Activated CD4-positive, alpha-beta memory T cell treated with anti-CD3 and anti-CD28 coated beads, Interleukin-2, amount 10 ng/mL, durations not matched to agents 7 days and 5 days (primary cell): ENCODE measurements at regions not wholly inside any gene's neighbourhood (a gene's known extent, or its start where the extent isn't known, plus 50 kb on each side); places are given as distances from the start of the nearest gene placed in this dataset.
"Not testable (repeated sequence)": the region's sequence is repeated elsewhere in the genome, so short reads cannot be mapped to it uniquely, and the experiment has no call there.

Source experiments
- CTCF ChIA-PET: fragments of 350-600 bp; sonication (Branson Sonifier 250); formaldehyde crosslinking; loops from one replicate; lab custom pipeline; 2021; ENCODE audit warnings: antibody characterized with exemption, inconsistent platforms; lab: Charles Lee
- POLR2A ChIA-PET: fragments of 350-600 bp; sonication (Branson Sonifier 250); formaldehyde crosslinking; loops from one replicate; lab custom pipeline; 2021; ENCODE audit warnings: antibody characterized with exemption; lab: Charles Lee
- DNase-seq: peaks from one replicate; pipeline ENCODE4 v3.0.0-alpha.2; 2020
- H3K27ac Mint-ChIP-seq: one replicate; pipeline ENCODE4 v1.8.0; 2021; ENCODE audit warnings: mild to moderate bottlenecking, mixed read lengths
- H3K27me3 Mint-ChIP-seq: one replicate; pipeline ENCODE4 v1.8.0; 2021; ENCODE audit warnings: mixed read lengths
- H3K36me3 Mint-ChIP-seq: one replicate; pipeline ENCODE4 v1.8.0; 2021; ENCODE audit warnings: low read depth, mixed read lengths
- H3K4me1 Mint-ChIP-seq: one replicate; pipeline ENCODE4 v1.8.0; 2021; ENCODE audit warnings: mixed read lengths
- H3K4me3 Mint-ChIP-seq: one replicate; pipeline ENCODE4 v1.8.0; 2021; ENCODE audit warnings: mild to moderate bottlenecking, mixed read lengths
- H3K9me3 Mint-ChIP-seq: one replicate; pipeline ENCODE4 v1.8.0; 2021; ENCODE audit warnings: mixed read lengths

DNA sequence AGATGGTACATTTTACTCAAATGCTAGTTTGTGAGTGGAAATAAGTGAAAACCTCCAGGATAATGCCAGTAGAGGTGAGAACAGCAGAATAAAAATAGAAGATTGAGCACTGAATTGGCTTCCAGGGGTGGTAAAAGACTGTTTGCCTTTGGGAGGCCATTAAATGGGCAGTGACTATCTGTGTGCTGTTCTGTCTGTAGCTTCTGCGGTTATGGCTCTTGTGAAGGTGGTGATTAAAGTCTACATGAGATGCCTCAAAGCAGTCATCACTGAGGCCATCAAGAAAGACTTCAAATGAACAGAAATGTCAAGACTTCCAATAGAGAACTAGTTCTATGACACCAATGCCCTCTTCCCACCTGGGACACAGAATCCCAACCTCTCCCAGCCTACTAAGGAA lies 108.8 kb downstream of the EFHB start:
- no peak overlapping the region for H3K27ac Mint-ChIP-seq
- H3K4me1 Mint-ChIP-seq, result no peaks in the 10 kb centered on the region
- ChIA-PET POLR2A (no interaction called here), CTCF (no interaction called here)
- DNase-seq, result no peak
- no peak overlapping the region for H3K4me3 Mint-ChIP-seq
- H3K9me3 Mint-ChIP-seq, result no peaks in the 10 kb centered on the region
- no peaks in the 10 kb centered on the region for H3K36me3 Mint-ChIP-seq
- no peaks in the 10 kb centered on the region for H3K27me3 Mint-ChIP-seq

DNA sequence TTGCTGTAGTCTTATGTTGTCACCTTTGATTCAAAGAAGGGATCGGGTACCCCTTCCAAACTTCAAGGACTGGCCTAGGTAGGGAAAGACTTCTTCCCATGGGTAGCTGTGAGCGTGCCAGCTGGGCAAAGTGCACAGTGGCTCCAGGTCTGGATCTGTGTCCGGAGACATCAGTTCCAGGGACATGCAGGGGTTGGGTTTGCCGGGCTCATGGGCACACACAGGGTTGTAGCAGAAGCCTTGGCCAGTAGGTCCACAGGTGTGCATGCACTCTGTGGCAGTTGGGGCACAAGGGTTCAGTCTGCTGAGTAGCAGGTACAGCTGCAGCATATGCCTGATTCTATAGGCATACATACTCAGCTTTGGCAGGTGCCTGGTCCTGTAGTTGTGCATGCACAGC lies 111.2 kb downstream of the EFHB start:
- no peak overlapping the region for H3K27ac Mint-ChIP-seq
- CTCF ChIA-PET, result no interaction called here
- no peak overlapping the region for H3K4me3 Mint-ChIP-seq
- no peaks in the 10 kb centered on the region for H3K36me3 Mint-ChIP-seq
- DNase-seq, result no peak
- no peaks in the 10 kb centered on the region for H3K9me3 Mint-ChIP-seq
- POLR2A ChIA-PET, result no interaction called here
- no peaks in the 10 kb centered on the region for H3K27me3 Mint-ChIP-seq
- H3K4me1 Mint-ChIP-seq, result no peaks in the 10 kb centered on the region

DNA sequence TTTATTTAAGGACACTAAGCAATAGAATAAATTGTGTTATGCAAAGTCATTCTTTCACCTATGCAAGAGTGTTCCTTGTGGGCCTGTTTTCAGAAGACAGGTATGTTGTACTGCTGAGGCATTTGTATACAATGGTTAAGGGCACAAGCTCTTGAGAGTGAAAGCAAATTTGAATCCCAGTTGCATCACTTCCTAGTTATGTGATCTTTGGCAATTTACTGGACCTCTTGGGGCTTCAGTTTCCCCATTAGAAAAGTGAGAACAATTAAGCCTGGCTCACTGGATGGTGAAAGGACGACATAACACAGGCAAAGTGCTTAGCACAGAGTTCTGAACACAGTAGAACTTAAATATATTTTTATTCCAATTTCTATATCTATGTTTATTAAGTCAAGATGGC lies 117.4 kb downstream of the EFHB start:
- H3K27me3 Mint-ChIP-seq, result no peaks in the 10 kb centered on the region
- no peak overlapping the region for H3K4me3 Mint-ChIP-seq
- no peaks in the 10 kb centered on the region for H3K4me1 Mint-ChIP-seq
- ChIA-PET CTCF (no interaction called here), POLR2A (no interaction called here)
- H3K9me3 Mint-ChIP-seq, result no peaks in the 10 kb centered on the region
- H3K36me3 Mint-ChIP-seq, result no peaks in the 10 kb centered on the region
- H3K27ac Mint-ChIP-seq, result no peak overlapping the region
- DNase-seq, result no peak

GRCh38 chr3:19815805-19816204 lies 118.2 kb downstream of the EFHB start:
- H3K4me3 Mint-ChIP-seq, result no peak overlapping the region
- H3K27me3 Mint-ChIP-seq, result no peaks in the 10 kb centered on the region
- no peak for DNase-seq
- ChIA-PET POLR2A (no interaction called here), CTCF (no interaction called here)
- H3K36me3 Mint-ChIP-seq, result no peaks in the 10 kb centered on the region
- no peak overlapping the region for H3K27ac Mint-ChIP-seq
- no peaks in the 10 kb centered on the region for H3K9me3 Mint-ChIP-seq
- no peaks in the 10 kb centered on the region for H3K4me1 Mint-ChIP-seq

GRCh38 chr3:19813743-19814142 lies 120.3 kb downstream of the EFHB start:
- H3K9me3 Mint-ChIP-seq, H3K36me3 Mint-ChIP-seq, DNase-seq, H3K27ac Mint-ChIP-seq, H3K4me1 Mint-ChIP-seq, POLR2A ChIA-PET, H3K4me3 Mint-ChIP-seq, H3K27me3 Mint-ChIP-seq, CTCF ChIA-PET: not testable (repeated sequence)

GRCh38 chr3:19811689-19812088 lies 122.3 kb downstream of the EFHB start:
- CTCF ChIA-PET, result no interaction called here
- Mint-ChIP-seq H3K4me1 (no peaks in the 10 kb centered on the region), H3K27ac (no peak overlapping the region)

DNA sequence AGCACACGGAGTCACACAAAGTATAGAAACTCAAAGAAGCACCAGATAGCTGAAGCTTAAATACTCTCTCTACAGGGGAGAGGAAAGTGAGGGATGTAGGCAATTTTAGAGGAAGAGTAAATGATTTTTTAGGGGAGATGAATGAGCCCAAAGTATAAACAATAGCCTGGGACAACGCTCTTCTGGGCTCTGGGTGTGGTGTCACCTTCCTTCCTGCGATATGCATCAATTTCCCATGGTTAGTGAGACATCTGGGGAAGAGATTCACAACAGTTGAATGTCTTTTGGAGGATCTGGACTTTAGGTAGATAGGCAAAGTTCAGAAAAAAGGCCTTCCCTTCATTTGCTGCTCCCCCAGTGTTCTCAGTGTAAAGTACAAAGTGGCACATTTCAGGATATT lies 125.2 kb downstream of the EFHB start:
- Mint-ChIP-seq H3K27ac (no peak overlapping the region), H3K27me3 (no peaks in the 10 kb centered on the region), H3K36me3 (no peaks in the 10 kb centered on the region), H3K9me3 (peaks cover under 1% of the 10 kb centered on the region), H3K4me3 (no peak overlapping the region), H3K4me1 (no peaks in the 10 kb centered on the region)
- ChIA-PET CTCF (no interaction called here), POLR2A (no interaction called here)
- no peak for DNase-seq

More at GRCh38 chr3:19811689-19812088, 122.3 kb downstream of the EFHB start:
- Mint-ChIP-seq H3K4me3 (no peak overlapping the region), H3K9me3 (no peaks in the 10 kb centered on the region), H3K36me3 (no peaks in the 10 kb centered on the region), H3K27me3 (no peaks in the 10 kb centered on the region)
- DNase-seq, result no peak
- POLR2A ChIA-PET, result no interaction called here

DNA sequence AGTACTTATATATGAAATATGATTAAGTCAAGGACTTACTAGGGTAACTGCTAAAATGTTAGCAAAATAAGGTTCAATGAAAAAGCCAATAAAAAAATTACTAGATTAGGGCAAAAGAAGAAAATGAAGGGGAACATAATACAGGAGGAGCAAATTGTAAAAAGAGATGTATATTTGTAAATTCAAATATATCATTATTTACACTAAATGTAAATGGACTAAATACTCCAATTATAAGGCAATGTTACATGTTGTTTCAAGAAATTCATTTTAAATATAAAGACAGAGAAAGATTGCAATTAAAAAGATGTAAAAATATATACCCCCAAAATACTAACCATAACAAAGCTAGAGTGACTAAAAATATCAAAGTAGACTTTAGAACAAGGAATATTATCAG lies 134.1 kb downstream of the EFHB start:
- Mint-ChIP-seq H3K9me3 (peaks cover 7% of the 10 kb centered on the region), H3K36me3 (no peaks in the 10 kb centered on the region), H3K4me3 (no peak overlapping the region), H3K4me1 (no peaks in the 10 kb centered on the region), H3K27me3 (no peaks in the 10 kb centered on the region), H3K27ac (no peak overlapping the region)
- no peak for DNase-seq
- ChIA-PET POLR2A (no interaction called here), CTCF (no interaction called here)

DNA sequence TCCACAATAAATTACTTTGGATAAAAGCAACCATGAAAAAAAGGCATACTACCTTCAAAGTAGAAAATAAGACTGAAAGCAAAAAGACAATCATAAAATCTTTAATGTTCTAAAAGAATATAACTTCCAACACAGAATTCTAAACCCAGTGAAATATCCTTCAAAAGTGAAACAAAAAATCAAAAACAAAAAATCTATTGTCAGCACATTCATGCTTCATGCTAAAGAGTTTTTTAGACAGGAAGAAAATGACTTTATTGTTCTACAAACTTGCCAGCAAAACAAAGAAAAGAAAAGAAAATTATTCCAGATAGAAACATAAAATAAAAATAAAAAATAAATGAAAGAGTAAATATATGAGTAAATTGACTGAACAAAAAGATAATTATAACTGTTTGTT lies 134.9 kb downstream of the EFHB start:
- no peaks in the 10 kb centered on the region for H3K36me3 Mint-ChIP-seq
- CTCF ChIA-PET, result no interaction called here
- H3K27ac Mint-ChIP-seq, result no peak overlapping the region
- H3K27me3 Mint-ChIP-seq, result no peaks in the 10 kb centered on the region
- DNase-seq, result no peak
- H3K4me3 Mint-ChIP-seq, result no peak overlapping the region
- POLR2A ChIA-PET, result no interaction called here
- H3K9me3 Mint-ChIP-seq, result peaks cover 7% of the 10 kb centered on the region
- no peaks in the 10 kb centered on the region for H3K4me1 Mint-ChIP-seq

- no peak for DNase-seq
- ChIA-PET POLR2A (no interaction called here), CTCF (no interaction called here)
- Mint-ChIP-seq H3K4me3 (no peak overlapping the region), H3K27ac (no peak overlapping the region), H3K36me3 (no peaks in the 10 kb centered on the region), H3K9me3 (peaks cover 2% of the 10 kb centered on the region), H3K4me1 (no peaks in the 10 kb centered on the region), H3K27me3 (no peaks in the 10 kb centered on the region)
Observed at GRCh38 chr3:19798324-19798723, 135.7 kb downstream of the EFHB start.

DNA sequence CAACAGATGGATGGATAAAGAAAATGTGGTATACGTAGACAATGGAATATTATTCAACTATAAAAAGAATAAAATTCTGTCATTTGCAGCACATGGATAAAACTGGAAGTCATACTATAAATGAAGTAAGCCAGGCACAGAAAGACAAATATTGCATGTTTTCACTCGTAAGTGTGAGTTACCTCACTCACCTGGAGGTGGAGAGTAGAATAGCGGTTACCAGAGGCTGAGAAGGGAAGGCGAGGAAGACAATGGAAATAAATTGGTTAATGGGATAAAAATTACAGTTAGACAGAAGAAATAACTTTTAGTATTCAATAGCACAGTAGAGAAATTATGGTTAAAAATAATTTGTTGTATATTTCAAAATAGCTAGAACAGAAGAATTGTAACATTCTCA lies 141.6 kb downstream of the EFHB start:
- H3K27ac Mint-ChIP-seq, result no peak overlapping the region
- CTCF ChIA-PET, result no interaction called here
- no peak overlapping the region for H3K4me3 Mint-ChIP-seq
- H3K9me3 Mint-ChIP-seq, result no peaks in the 10 kb centered on the region
- POLR2A ChIA-PET, result no interaction called here
- H3K36me3 Mint-ChIP-seq, result no peaks in the 10 kb centered on the region
- no peaks in the 10 kb centered on the region for H3K4me1 Mint-ChIP-seq
- no peaks in the 10 kb centered on the region for H3K27me3 Mint-ChIP-seq
- no peak for DNase-seq

DNA sequence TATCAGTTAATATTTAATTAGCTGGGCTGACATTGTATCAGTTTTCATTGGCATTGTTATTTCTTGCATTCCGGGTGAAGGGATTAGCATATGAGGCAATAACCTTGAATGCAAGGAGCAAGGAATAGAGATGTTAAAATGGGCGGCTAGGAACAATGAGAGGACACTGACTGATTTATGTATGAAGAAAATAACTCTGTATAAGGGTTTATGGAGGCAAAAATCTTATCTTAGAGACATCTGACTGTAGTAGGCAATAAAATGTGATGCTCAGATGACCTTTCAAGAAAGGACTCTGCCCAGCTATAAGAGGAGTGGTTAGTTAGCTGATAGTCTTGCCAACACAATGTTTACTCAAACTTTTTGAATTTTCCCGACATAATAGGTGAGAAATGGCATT lies 158.3 kb downstream of the EFHB start:
- no peaks in the 10 kb centered on the region for H3K27me3 Mint-ChIP-seq
- no peak overlapping the region for H3K4me3 Mint-ChIP-seq
- H3K9me3 Mint-ChIP-seq, result no peaks in the 10 kb centered on the region
- ChIA-PET CTCF (no interaction called here), POLR2A (no interaction called here)
- no peaks in the 10 kb centered on the region for H3K4me1 Mint-ChIP-seq
- no peak for DNase-seq
- H3K27ac Mint-ChIP-seq, result no peak overlapping the region
- H3K36me3 Mint-ChIP-seq, result no peaks in the 10 kb centered on the region

- POLR2A ChIA-PET, result no interaction called here
- H3K27ac Mint-ChIP-seq, result no peak overlapping the region
Observed at GRCh38 chr3:19769694-19770093, 164.3 kb downstream of the EFHB start.

GRCh38 chr3:19765954-19766353 lies 168.1 kb downstream of the EFHB start:
- CTCF ChIA-PET, result no interaction called here
- Mint-ChIP-seq H3K9me3 (no peaks in the 10 kb centered on the region), H3K4me1 (no peaks in the 10 kb centered on the region), H3K4me3 (no peak overlapping the region), H3K27ac (no peak overlapping the region), H3K36me3 (no peaks in the 10 kb centered on the region), H3K27me3 (no peaks in the 10 kb centered on the region)
- POLR2A ChIA-PET, result no interaction called here
- no peak for DNase-seq

More at GRCh38 chr3:19769694-19770093, 164.3 kb downstream of the EFHB start:
- Mint-ChIP-seq H3K4me3 (no peak overlapping the region), H3K27me3 (no peaks in the 10 kb centered on the region), H3K36me3 (no peaks in the 10 kb centered on the region), H3K4me1 (no peaks in the 10 kb centered on the region), H3K9me3 (no peaks in the 10 kb centered on the region)
- DNase-seq, result no peak
- CTCF ChIA-PET, result no interaction called here

GRCh38 chr3:19757773-19758172 lies 176.2 kb downstream of the EFHB start:
- Mint-ChIP-seq H3K9me3 (no peaks in the 10 kb centered on the region), H3K36me3 (no peaks in the 10 kb centered on the region), H3K4me3 (no peak overlapping the region), H3K4me1 (no peaks in the 10 kb centered on the region), H3K27me3 (no peaks in the 10 kb centered on the region), H3K27ac (no peak overlapping the region)
- DNase-seq, result no peak
- ChIA-PET CTCF (no interaction called here), POLR2A (no interaction called here)
